DND-41 (cell line): ENCODE measurements at regions not wholly inside any gene's neighbourhood (a gene's known extent, or its start where the extent isn't known, plus 50 kb on each side); places are given as distances from the start of the nearest gene placed in this dataset.

Source experiments
- ATAC-seq: fragments of 200-7000 bp; cut with Tn5 transposase; 3 replicates; pipeline ENCODE4 v1.9.1; 2021; ENCODE audit warnings: low read depth; ENCODE audit not compliant: insufficient read depth
- DNase-seq: peaks from one replicate; pipeline ENCODE4 v3.0.0-alpha.2; 2020
- H2AFZ ChIP-seq: 2 replicates; pipeline ENCODE4 v1.6.0; 2012; ENCODE audit warnings: low read depth, low read length
- H3K27ac ChIP-seq: 2 replicates; pipeline ENCODE4 v1.5.1; 2012; ENCODE audit warnings: low read length, inconsistent platforms
- H3K27me3 ChIP-seq: fragments of 200-600 bp; sonication (generic); 2 replicates; pipeline ENCODE4 v1.6.0; 2012; ENCODE audit warnings: low read length, mild to moderate bottlenecking, inconsistent platforms; ENCODE audit not compliant: insufficient read depth, poor library complexity
- H3K36me3 ChIP-seq: 2 replicates; pipeline ENCODE4 v1.5.1; 2012; ENCODE audit warnings: low read length, inconsistent platforms; ENCODE audit not compliant: insufficient read depth
- H3K4me1 ChIP-seq: 2 replicates; pipeline ENCODE4 v1.5.1; 2012; ENCODE audit warnings: mild to moderate bottlenecking, low read length; ENCODE audit not compliant: insufficient read depth
- H3K4me2 ChIP-seq: 2 replicates; pipeline ENCODE4 v1.6.0; 2012; ENCODE audit warnings: mild to moderate bottlenecking, moderate library complexity, low read length, inconsistent platforms; ENCODE audit not compliant: insufficient read depth
- H3K4me3 ChIP-seq, 2 experiments: fragments of 200-600 bp in 1 of 2; shearing (Covaris generic) in 1 of 2; 2 replicates each; pipeline ENCODE4 v1.5.1; 2012 to 2016; ENCODE audit warnings: inconsistent platforms in 2 of 2, low read length in 2 of 2, mild to moderate bottlenecking in 2 of 2, low read depth in 1 of 2, moderate library complexity in 1 of 2
- H3K79me2 ChIP-seq: 2 replicates; pipeline ENCODE4 v1.6.0; 2012; ENCODE audit warnings: low read length, inconsistent platforms; ENCODE audit not compliant: insufficient read depth
- H3K9ac ChIP-seq: 2 replicates; pipeline ENCODE4 v1.6.0; 2012; ENCODE audit warnings: low read depth, mild to moderate bottlenecking, inconsistent platforms, low read length, moderate library complexity
- H3K9me3 ChIP-seq: 2 replicates; pipeline ENCODE4 v1.5.1; 2012; ENCODE audit warnings: low read length, moderate library complexity, mild to moderate bottlenecking, inconsistent platforms; ENCODE audit not compliant: insufficient read depth, severe bottlenecking
- H4K20me1 ChIP-seq: 2 replicates; pipeline ENCODE4 v1.6.0; 2012; ENCODE audit warnings: low read length; ENCODE audit not compliant: insufficient read depth
- EZH2 ChIP-seq: IDR thresholded peaks from 3 replicates; pipeline ENCODE4 v1.6.1; 2012; ENCODE audit warnings: borderline replicate concordance, low read depth, mild to moderate bottlenecking, moderate library complexity, low read length, inconsistent platforms; ENCODE audit not compliant: severe bottlenecking
- TF ChIP-seq, protein P1 (sequence below): IDR thresholded peaks from 2 replicates; pipeline ENCODE4 v1.5.1; 2012; ENCODE audit warnings: borderline replicate concordance, low read length, moderate library complexity, mild to moderate bottlenecking; ENCODE audit not compliant: poor library complexity, severe bottlenecking; ENCODE audit errors: extremely low read depth

- Histone ChIP-seq H3K27me3 (peaks cover under 1% of the 10 kb centered on the region), H3K9me3 (peaks cover 4% of the 10 kb centered on the region), H3K4me1 (no peaks in the 10 kb centered on the region), H4K20me1 (no peaks in the 10 kb centered on the region), H3K79me2 (no peaks in the 10 kb centered on the region), H3K36me3 (no peaks in the 10 kb centered on the region), H3K4me3 (no peak overlapping the region), H3K9ac (no peak overlapping the region), H3K27ac (no peak overlapping the region), H3K4me2 (no peak overlapping the region), H2AFZ (no peak overlapping the region)
- ATAC-seq = no peak
- TF ChIP-seq, protein P1, sequence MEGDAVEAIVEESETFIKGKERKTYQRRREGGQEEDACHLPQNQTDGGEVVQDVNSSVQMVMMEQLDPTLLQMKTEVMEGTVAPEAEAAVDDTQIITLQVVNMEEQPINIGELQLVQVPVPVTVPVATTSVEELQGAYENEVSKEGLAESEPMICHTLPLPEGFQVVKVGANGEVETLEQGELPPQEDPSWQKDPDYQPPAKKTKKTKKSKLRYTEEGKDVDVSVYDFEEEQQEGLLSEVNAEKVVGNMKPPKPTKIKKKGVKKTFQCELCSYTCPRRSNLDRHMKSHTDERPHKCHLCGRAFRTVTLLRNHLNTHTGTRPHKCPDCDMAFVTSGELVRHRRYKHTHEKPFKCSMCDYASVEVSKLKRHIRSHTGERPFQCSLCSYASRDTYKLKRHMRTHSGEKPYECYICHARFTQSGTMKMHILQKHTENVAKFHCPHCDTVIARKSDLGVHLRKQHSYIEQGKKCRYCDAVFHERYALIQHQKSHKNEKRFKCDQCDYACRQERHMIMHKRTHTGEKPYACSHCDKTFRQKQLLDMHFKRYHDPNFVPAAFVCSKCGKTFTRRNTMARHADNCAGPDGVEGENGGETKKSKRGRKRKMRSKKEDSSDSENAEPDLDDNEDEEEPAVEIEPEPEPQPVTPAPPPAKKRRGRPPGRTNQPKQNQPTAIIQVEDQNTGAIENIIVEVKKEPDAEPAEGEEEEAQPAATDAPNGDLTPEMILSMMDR = no peak
- TF ChIP-seq EZH2 = no peak
- no peak for DNase-seq
Observed at GRCh38 chr2:121855510-121855909, 100.1 kb downstream of the TSN start.

DNA sequence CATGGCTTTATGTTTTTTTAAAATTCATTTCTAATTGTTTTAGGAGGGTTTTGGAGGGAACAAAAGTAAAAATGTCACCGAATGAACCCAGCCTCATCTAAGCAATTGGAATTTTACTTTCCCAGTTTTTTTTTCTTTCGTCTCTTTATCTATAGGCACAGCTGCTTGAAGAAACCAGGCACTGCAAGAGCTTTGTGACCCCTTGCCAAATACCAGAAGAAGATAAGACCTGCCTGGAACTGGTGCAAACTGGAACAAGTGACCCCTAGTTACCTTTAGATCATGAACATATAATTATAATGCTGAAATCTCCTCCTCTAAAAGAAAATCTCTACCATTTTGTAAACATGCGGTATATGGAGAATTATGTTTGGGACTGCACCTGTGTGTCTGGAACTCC lies 100.9 kb downstream of the TSN start:
- H3K4me2 ChIP-seq = no peak overlapping the region
- peaks cover 4% of the 10 kb centered on the region for H3K9me3 ChIP-seq
- H3K4me1 ChIP-seq = no peaks in the 10 kb centered on the region
- TF ChIP-seq, protein P1 = no peak
- TF ChIP-seq EZH2 = no peak
- H3K36me3 ChIP-seq = no peaks in the 10 kb centered on the region
- no peaks in the 10 kb centered on the region for H3K79me2 ChIP-seq
- peaks cover 3% of the 10 kb centered on the region for H3K27me3 ChIP-seq
- DNase-seq (no peak), ATAC-seq (no peak)
- no peak overlapping the region for H3K4me3 ChIP-seq
- H3K9ac ChIP-seq = no peak overlapping the region
- no peak overlapping the region for H3K27ac ChIP-seq
- H2AFZ ChIP-seq = no peak overlapping the region
- H4K20me1 ChIP-seq = no peaks in the 10 kb centered on the region

DNA sequence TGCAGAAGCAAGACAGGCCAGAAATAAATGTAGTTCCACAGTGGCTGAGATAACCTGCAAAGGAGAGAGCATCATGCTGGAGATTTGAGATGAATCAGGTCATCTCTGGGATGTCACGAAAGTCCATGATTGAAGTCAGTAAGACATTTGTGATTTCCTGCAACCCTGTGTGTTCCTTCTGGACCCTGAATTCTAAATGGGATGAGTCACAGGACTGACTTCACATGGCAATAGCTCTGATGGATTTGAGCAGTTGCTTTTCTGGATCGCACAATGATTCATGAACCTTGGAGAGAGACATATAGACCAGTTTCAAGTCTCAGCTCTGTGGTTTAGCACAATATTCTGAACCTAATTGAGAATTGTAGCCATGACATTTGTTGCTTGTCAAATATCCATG lies 102.9 kb downstream of the TSN start:
- H2AFZ ChIP-seq = no peak overlapping the region
- H3K4me3 ChIP-seq = no peak overlapping the region
- DNase-seq (no peak), ATAC-seq (no peak)
- peaks cover 6% of the 10 kb centered on the region for H3K9me3 ChIP-seq
- H3K4me1 ChIP-seq = no peaks in the 10 kb centered on the region
- H3K27me3 ChIP-seq = peaks cover 5% of the 10 kb centered on the region
- TF ChIP-seq, protein P1 = no peak
- no peaks in the 10 kb centered on the region for H4K20me1 ChIP-seq
- no peak overlapping the region for H3K4me2 ChIP-seq
- H3K9ac ChIP-seq = no peak overlapping the region
- no peaks in the 10 kb centered on the region for H3K79me2 ChIP-seq
- H3K27ac ChIP-seq = no peak overlapping the region
- no peaks in the 10 kb centered on the region for H3K36me3 ChIP-seq

DNA sequence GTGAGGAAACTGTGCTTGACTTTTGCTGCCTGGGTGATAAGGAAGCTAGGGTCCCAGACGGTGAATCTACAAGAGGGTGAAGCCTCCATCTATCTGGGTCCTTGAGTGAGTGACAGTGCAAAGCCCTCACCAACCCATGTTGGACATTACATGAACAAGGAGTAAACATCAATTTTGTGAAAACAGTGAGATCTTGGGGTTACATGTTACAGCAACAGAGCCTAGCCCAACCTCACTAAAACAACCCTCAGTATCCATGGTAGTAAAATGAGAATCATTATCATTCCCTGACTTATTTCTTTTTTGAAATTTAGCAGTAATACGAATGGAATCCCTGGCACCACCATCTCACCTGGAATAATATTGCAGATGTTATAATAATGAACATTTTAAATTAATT lies 103.4 kb downstream of the TSN start:
- TF ChIP-seq, protein P1 = no peak
- no peak for TF ChIP-seq EZH2
- peaks cover 5% of the 10 kb centered on the region for H3K27me3 ChIP-seq
- no peak overlapping the region for H3K4me2 ChIP-seq
- no peaks in the 10 kb centered on the region for H3K4me1 ChIP-seq
- no peak overlapping the region for H2AFZ ChIP-seq
- no peaks in the 10 kb centered on the region for H4K20me1 ChIP-seq
- H3K9ac ChIP-seq = no peak overlapping the region
- DNase-seq = no peak
- H3K4me3 ChIP-seq = no peak overlapping the region
- ATAC-seq = no peak
- no peaks in the 10 kb centered on the region for H3K79me2 ChIP-seq
- no peaks in the 10 kb centered on the region for H3K36me3 ChIP-seq
- no peak overlapping the region for H3K27ac ChIP-seq
- H3K9me3 ChIP-seq = peaks cover 6% of the 10 kb centered on the region
